Suprapubic skin (tissue), 4 donors: ENCODE measurements at regions not wholly inside any gene's neighbourhood (a gene's known extent, or its start where the extent isn't known, plus 50 kb on each side); places are given as distances from the start of the nearest gene placed in this dataset.

Experiments used
- DNase-seq, 2 donors: peaks; one replicate each; pipeline ENCODE4 v3.0.0-alpha.2; 2019; ENCODE audit warnings: low spot score in 2 of 2
- H3K27ac ChIP-seq: fragments of 200-600 bp; sonication (generic); one replicate; pipeline ENCODE4 v1.5.1; 2019
- H3K27me3 ChIP-seq: fragments of 200-600 bp; sonication (generic); one replicate; pipeline ENCODE4 v1.5.1; 2019
- H3K36me3 ChIP-seq: fragments of 200-600 bp; sonication (generic); one replicate; pipeline ENCODE4 v1.5.1; 2019
- H3K4me1 ChIP-seq: fragments of 200-600 bp; sonication (generic); one replicate; pipeline ENCODE4 v1.5.1; 2019
- H3K4me3 ChIP-seq: fragments of 200-600 bp; sonication (generic); one replicate; pipeline ENCODE4 v1.5.1; 2019; ENCODE audit warnings: mild to moderate bottlenecking
- H3K9me3 ChIP-seq: fragments of 200-600 bp; sonication (generic); one replicate; pipeline ENCODE4 v1.5.1; 2019
- EP300 ChIP-seq: sonication (generic); formaldehyde crosslinking; IDR thresholded peaks from one replicate; pipeline ENCODE4 v1.6.1; 2017; ENCODE audit warnings: antibody characterized with exemption
- POLR2A ChIP-seq, 2 donors: fragments of 450-650 bp; IDR thresholded peaks; one replicate each; pipeline ENCODE4 v1.6.1; 2017; ENCODE audit warnings: antibody characterized with exemption in 2 of 2, mild to moderate bottlenecking in 2 of 2, moderate library complexity in 2 of 2
- POLR2AphosphoS5 ChIP-seq, 3 donors: sonication (generic); formaldehyde crosslinking; IDR thresholded peaks; one replicate each; pipeline ENCODE4 v1.6.1; 2017; ENCODE audit warnings: antibody characterized with exemption in 3 of 3
- WGBS: methylation state at CpG from one replicate; pipeline ENCODE4 v1.1.5; 2018; 5-methylcytosine and 5-hydroxymethylcytosine counted together
- TF ChIP-seq, protein P1 (sequence below), 2 donors: fragments of 200-600 bp in 1 of 2; fragments of 450-650 bp in 1 of 2; sonication (generic) in 1 of 2; IDR thresholded peaks; one replicate each; pipeline ENCODE4 v1.5.1; 2016 to 2019; ENCODE audit warnings: antibody characterized with exemption in 2 of 2, mild to moderate bottlenecking in 1 of 2, moderate library complexity in 1 of 2

DNA sequence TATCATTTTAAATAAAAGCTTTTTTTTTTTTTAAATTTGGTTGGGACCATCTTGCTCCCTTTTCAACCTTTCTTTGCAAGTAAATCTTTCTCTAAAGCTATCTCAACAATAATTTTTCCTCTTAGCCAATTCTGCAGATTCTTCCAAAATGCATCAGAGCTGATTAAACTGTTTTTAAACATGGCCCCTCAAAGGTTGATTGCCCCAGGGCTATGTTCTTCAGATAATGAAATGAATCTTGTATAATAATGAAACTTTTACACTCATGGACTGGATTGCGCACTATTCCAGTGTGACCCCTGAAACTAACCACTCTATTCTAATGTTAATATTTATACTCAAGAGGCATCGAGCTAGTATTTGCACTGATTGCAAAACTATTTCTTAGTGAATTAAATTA, 222.8 kb upstream of the PRDM9 start:
- H3K4me1 ChIP-seq: no peaks in the 10 kb centered on the region
- no peaks in the 10 kb centered on the region for H3K27me3 ChIP-seq
- TF ChIP-seq POLR2AphosphoS5 (IDR thresholded peaks at IDR 0.05) (no peak), POLR2A (IDR thresholded peaks at IDR 0.05) (no peak), EP300 (no peak)
- TF ChIP-seq, protein P1, sequence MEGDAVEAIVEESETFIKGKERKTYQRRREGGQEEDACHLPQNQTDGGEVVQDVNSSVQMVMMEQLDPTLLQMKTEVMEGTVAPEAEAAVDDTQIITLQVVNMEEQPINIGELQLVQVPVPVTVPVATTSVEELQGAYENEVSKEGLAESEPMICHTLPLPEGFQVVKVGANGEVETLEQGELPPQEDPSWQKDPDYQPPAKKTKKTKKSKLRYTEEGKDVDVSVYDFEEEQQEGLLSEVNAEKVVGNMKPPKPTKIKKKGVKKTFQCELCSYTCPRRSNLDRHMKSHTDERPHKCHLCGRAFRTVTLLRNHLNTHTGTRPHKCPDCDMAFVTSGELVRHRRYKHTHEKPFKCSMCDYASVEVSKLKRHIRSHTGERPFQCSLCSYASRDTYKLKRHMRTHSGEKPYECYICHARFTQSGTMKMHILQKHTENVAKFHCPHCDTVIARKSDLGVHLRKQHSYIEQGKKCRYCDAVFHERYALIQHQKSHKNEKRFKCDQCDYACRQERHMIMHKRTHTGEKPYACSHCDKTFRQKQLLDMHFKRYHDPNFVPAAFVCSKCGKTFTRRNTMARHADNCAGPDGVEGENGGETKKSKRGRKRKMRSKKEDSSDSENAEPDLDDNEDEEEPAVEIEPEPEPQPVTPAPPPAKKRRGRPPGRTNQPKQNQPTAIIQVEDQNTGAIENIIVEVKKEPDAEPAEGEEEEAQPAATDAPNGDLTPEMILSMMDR (IDR thresholded peaks at IDR 0.05): no peak
- no peaks in the 10 kb centered on the region for H3K36me3 ChIP-seq
- no peak overlapping the region for H3K27ac ChIP-seq
- 93% methylated on average over 2 of the region's 2 CpGs for WGBS
- no peaks in the 10 kb centered on the region for H3K9me3 ChIP-seq
- no peak for DNase-seq
- H3K4me3 ChIP-seq: no peak overlapping the region

DNA sequence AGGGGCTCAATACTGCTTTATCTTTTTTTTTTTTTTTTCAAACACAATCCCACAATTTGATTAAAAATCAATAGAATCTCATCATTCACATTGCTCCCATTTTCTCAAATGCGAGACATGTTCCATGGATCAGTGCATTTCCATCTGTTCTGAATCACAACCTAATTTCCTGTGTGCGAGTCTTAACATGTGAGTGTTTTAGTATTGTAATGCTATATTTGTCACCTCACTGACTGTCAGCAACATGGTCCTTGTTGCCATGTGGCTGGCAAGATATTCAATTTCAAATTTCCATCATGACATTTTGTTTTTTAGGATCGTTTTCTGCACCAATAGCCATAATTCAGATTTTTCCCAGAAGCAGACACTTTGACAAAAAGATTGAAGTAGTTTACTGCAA, 233.2 kb upstream of the PRDM9 start:
- no peak overlapping the region for H3K4me3 ChIP-seq
- H3K36me3 ChIP-seq: no peaks in the 10 kb centered on the region
- no peaks in the 10 kb centered on the region for H3K27me3 ChIP-seq
- no peaks in the 10 kb centered on the region for H3K9me3 ChIP-seq
- 59% methylated on average over 3 of the region's 3 CpGs for WGBS
- TF ChIP-seq POLR2AphosphoS5 (IDR thresholded peaks at IDR 0.05): no peak
- TF ChIP-seq, protein P1 (IDR thresholded peaks at IDR 0.05): no peak
- TF ChIP-seq EP300: no peak
- TF ChIP-seq POLR2A (IDR thresholded peaks at IDR 0.05): no peak
- no peaks in the 10 kb centered on the region for H3K4me1 ChIP-seq
- DNase-seq: no peak
- no peak overlapping the region for H3K27ac ChIP-seq

- H3K4me3 ChIP-seq: no peak overlapping the region
- no peaks in the 10 kb centered on the region for H3K4me1 ChIP-seq
- TF ChIP-seq EP300 (no peak), POLR2A (IDR thresholded peaks at IDR 0.05) (no peak), POLR2AphosphoS5 (IDR thresholded peaks at IDR 0.05) (no peak)
- TF ChIP-seq, protein P1 (IDR thresholded peaks at IDR 0.05): no peak
- WGBS: 87% methylated on average over 2 of the region's 2 CpGs
- H3K36me3 ChIP-seq: no peaks in the 10 kb centered on the region
- no peak for DNase-seq
- H3K27ac ChIP-seq: no peak overlapping the region
- H3K9me3 ChIP-seq: no peaks in the 10 kb centered on the region
- no peaks in the 10 kb centered on the region for H3K27me3 ChIP-seq
These were observed 237.4 kb upstream of the PRDM9 start for GRCh38 chr5:23269981-23270380.

DNA sequence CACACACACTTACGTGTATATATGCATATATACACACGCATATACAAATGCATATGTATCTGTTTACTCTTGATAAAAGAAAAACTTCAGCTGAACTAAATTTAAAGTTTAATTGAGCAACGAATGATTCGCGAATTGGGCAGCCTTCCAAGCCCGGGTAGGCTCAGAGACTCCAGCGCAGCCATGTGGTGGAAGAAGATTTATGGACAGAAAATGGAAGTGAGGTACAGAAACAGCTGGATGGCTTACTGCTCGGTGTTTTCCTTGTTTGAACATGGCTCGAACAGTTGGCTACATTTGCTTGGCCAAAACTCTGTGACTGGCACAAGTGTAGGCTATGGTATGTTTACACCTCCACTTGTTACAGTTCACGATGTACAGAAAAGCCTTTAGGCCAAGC, 239.3 kb upstream of the PRDM9 start:
- no peaks in the 10 kb centered on the region for H3K27me3 ChIP-seq

GRCh38 chr5:23260621-23261020, 246.8 kb upstream of the PRDM9 start:
- Histone ChIP-seq H3K36me3 (no peaks in the 10 kb centered on the region), H3K4me3 (no peak overlapping the region), H3K27me3 (no peaks in the 10 kb centered on the region), H3K4me1 (no peaks in the 10 kb centered on the region), H3K27ac (no peak overlapping the region), H3K9me3 (no peaks in the 10 kb centered on the region)
- 79% methylated on average over 1 of the region's 1 CpG for WGBS
- no peak for DNase-seq
- no peak for TF ChIP-seq EP300
- no peak for TF ChIP-seq POLR2A (IDR thresholded peaks at IDR 0.05)
- TF ChIP-seq POLR2AphosphoS5 (IDR thresholded peaks at IDR 0.05): no peak
- TF ChIP-seq, protein P1 (IDR thresholded peaks at IDR 0.05): no peak

More for the DNA sequence above, 239.3 kb upstream of the PRDM9 start:
- Histone ChIP-seq H3K36me3 (no peaks in the 10 kb centered on the region), H3K4me1 (no peaks in the 10 kb centered on the region), H3K4me3 (no peak overlapping the region), H3K9me3 (no peaks in the 10 kb centered on the region), H3K27ac (no peak overlapping the region)
- TF ChIP-seq POLR2A (IDR thresholded peaks at IDR 0.05): no peak
- TF ChIP-seq, protein P1 (IDR thresholded peaks at IDR 0.05): no peak
- TF ChIP-seq POLR2AphosphoS5 (IDR thresholded peaks at IDR 0.05): no peak
- no peak for TF ChIP-seq EP300
- no peak for DNase-seq
- WGBS: 32% methylated on average over 10 of the region's 10 CpGs
